NCI-H146 treated with DMSO at 0.1 percent for 48 hours (cell line): ENCODE measurements at regions not wholly inside any gene's neighbourhood (a gene's known extent, or its start where the extent isn't known, plus 50 kb on each side); places are given as distances from the start of the nearest gene placed in this dataset.
"Not testable (repeated sequence)": the region's sequence is repeated elsewhere in the genome, so short reads cannot be mapped to it uniquely, and the experiment has no call there.

Experiments
- DNase-seq: peaks from one replicate; lab custom pipeline; 2025; ENCODE audit not compliant: unreplicated experiment; lab: John Stamatoyannopoulos, UW

- DNase-seq = no peak
These were observed 769.9 kb upstream of the SLITRK6 start for GRCh38 chr13:86569119-86569518.

GRCh38 chr13:86569974-86570373 is 770.8 kb upstream of the SLITRK6 start:
- no peak for DNase-seq

DNA sequence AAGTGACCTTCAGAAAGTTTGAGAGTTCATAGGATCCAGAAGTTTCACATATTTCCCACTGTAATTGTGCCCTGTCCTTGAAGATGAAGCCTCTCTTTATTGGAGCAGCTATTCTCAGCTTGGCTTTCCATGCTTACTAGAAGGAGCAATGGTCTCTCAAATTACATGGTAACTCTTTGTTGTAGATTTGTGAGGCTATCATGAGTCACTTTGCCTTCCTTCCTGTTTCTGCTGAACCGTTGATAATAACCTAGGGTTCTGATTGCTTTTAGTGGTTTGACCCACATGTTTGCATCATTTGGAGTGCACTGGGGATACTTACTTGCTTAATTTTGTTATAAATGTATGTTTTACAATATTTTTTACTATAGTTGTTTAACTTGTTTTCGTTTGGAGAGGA is 772.9 kb upstream of the SLITRK6 start:
- no peak for DNase-seq

DNA sequence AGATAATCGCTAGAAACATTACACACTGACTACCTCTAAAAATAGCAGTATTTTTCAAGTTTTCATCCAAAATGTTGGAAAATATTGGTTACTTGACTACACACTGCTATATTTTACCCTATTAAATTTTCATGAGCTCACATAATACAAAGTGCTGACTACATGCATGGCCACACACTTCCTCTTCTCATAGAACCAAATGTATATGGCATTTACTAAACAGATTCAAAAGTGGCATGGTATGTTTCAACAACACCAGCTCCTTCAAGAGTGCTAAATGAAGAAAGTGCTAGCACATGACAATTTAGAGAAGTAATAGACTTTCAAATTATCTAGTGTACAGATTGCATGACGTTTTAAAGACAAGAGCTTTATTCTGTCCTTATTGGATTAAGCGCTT is 780.4 kb upstream of the SLITRK6 start:
- DNase-seq = no peak

DNA sequence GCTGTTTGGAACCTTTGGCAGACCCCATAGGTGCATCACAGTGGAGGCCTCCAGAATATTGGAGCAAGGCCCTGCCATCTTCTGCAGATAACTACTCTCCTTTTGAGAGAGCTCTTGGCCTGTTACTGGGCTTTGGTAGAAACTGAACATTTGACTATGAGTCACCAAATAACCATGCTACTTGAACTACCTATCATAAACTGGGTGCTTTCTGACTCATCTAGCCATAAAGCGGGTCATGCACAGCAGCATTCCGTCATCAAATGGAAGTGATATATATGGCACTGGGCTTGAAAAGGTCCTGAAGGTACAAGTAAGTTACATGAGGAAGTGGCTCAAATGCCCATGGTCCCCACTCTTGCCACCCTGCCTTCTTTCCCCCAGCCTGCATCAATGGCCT is 782.5 kb upstream of the SLITRK6 start:
- no peak for DNase-seq

- no peak for DNase-seq
These were observed 785.1 kb upstream of the SLITRK6 start for GRCh38 chr13:86584301-86584700.

- no peak for DNase-seq
These were observed 786.6 kb upstream of the SLITRK6 start for GRCh38 chr13:86585835-86586234.

GRCh38 chr13:86591862-86592261 is 792.6 kb upstream of the SLITRK6 start:
- DNase-seq = no peak

- no peak for DNase-seq
These were observed 802.1 kb upstream of the SLITRK6 start for GRCh38 chr13:86601351-86601750.

- no peak for DNase-seq
These were observed 807.0 kb upstream of the SLITRK6 start for GRCh38 chr13:86606264-86606663.

GRCh38 chr13:86608701-86609100 is 809.5 kb upstream of the SLITRK6 start:
- DNase-seq = no peak

- DNase-seq = no peak
These were observed 834.1 kb upstream of the SLITRK6 start for GRCh38 chr13:86633346-86633745.

GRCh38 chr13:86651171-86651570 is 852.0 kb upstream of the SLITRK6 start:
- not testable (repeated sequence) for DNase-seq

GRCh38 chr13:86653009-86653408 is 853.8 kb upstream of the SLITRK6 start:
- no peak for DNase-seq

DNA sequence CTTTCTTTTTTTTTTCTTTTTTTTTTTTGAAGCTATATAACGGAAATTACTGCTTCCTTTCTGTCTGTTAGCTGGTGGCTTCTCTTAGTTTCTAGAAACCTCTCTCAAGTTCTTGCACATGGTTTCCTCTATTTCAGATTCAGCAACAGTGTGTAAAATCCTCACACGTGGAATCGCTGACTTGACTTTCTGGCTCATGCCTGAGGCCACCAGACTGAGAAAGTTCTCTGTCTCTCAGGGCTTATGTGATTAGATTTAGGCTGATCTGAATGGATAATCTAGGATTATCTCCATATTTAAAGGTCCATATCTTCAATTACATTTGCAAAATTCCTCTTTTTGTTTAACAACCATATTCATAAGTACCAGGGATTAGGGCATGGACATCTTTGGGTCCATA is 856.3 kb upstream of the SLITRK6 start:
- no peak for DNase-seq

DNA sequence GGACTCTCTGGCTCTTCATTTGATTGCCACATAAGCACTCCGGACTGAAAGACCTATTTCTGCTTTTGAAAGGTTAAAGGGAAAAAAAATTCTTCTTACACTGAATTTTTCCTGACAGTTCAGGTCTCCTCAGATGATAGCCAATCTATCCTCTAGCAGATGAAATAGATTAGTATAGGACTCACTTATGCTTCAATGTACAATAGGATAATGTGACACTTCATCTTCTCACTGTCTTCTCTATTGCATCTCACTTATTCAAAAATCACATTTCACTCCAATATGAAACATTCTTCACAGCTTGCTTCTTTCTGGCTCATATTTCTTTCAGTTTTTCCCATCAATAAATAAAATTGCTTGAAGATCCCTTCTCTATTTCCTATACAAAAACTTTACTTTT is 860.9 kb upstream of the SLITRK6 start:
- DNase-seq = no peak

DNA sequence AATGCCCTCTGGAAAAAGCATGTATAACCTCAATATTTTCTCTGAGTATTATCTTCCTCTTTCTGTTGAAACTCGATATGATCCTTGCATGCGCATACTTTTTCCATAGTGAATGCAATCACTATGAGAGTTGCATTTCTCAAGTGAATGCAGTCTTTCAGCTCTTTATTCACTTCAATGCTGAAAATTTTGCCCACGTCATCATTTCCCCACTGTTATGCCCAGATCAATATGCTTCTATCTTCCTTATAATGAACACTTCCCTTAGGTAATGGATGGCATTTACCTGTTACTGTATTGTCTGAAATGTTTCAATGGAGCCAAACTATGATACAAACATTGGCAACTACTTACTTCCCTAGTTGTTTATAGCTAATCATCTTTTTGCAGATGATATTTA is 866.6 kb upstream of the SLITRK6 start:
- no peak for DNase-seq

GRCh38 chr13:86673931-86674431 is 874.8 kb upstream of the SLITRK6 start:
- DNase-seq = no peak

DNA sequence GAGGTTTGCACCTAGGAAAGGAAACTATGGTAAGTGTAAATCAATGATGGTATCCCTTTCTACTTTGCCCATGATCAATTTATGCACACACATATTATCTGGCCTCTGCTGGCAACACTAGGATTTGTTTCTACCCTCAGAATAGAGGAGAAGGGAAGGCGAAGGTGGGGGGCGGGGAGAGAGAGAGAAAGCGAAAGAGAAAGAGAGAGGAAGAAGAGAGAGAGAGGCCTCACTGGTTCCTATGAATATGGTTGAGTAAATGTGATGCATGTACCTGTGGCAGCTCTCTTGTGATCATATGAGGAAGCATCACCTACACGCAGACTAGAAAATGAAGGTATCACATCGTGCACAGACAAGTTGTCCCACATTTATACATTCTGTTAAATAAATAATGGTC is 882.0 kb upstream of the SLITRK6 start:
- DNase-seq = no peak

GRCh38 chr13:86684402-86684801 is 885.2 kb upstream of the SLITRK6 start:
- DNase-seq = peak; percentile 17

DNA sequence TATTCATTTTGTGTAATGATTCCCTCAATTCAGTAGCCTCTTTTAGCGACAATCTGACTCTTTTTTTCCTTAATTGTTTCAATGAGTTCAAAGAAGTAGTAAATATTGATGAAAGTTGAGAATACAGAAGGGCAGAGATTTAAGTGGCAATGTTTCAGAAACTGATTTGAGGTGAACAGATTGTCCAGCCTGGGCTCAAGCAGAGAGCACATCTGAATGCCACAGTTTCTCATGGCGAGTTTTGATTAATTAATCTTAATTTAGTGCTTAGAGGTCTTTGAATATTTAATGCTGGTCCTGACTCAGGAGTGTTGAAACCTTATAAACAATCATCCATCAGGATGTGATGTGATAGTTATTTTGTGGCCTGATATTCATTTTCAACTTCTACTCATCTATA is 890.7 kb upstream of the SLITRK6 start:
- DNase-seq = no peak

- DNase-seq = no peak
These were observed 893.1 kb upstream of the SLITRK6 start for GRCh38 chr13:86692291-86692690.

GRCh38 chr13:86710013-86710412 is 910.8 kb upstream of the SLITRK6 start:
- DNase-seq = no peak

DNA sequence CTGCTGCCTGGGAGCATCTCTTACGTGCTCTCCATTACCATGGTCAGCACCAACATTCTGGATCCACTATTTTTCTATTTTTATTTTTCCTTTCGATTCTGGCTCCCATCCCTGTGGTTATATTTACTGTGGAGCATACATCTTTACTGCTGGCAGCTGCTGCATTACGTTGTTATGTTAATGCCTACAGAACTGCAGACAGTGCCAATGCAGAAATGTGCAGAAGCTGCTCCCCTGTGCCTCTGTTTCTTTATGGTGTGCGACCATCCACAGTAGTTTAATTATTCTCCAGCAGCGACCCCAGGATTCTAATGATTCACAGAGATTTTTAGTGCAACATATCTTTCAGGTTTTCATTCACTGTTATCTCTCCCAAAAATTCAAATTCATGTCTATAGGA is 911.7 kb upstream of the SLITRK6 start:
- no peak for DNase-seq
